Right kidney (tissue), 1 donor: ENCODE measurements at regions not wholly inside any gene's neighbourhood (a gene's known extent, or its start where the extent isn't known, plus 50 kb on each side); places are given as distances from the start of the nearest gene placed in this dataset.
"Not testable (repeated sequence)": the region's sequence is repeated elsewhere in the genome, so short reads cannot be mapped to it uniquely, and the experiment has no call there.

Experiments used
- DNase-seq: peaks from one replicate; pipeline ENCODE4 v3.0.0-alpha.2; 2016

- DNase-seq, result no peak
Observed at GRCh38 chr17:77341069-77341541, 200.3 kb downstream of the SEC14L1 start.

- DNase-seq, result not testable (repeated sequence)
Observed at GRCh38 chr17:77342656-77342990, 201.9 kb downstream of the SEC14L1 start.

- DNase-seq, result no peak
Observed at GRCh38 chr17:77343031-77343800, 202.4 kb downstream of the SEC14L1 start.

- no peak for DNase-seq
Observed at GRCh38 chr17:77344038-77344437, 203.3 kb downstream of the SEC14L1 start.

GRCh38 chr17:77345260-77345910 is 204.6 kb downstream of the SEC14L1 start:
- no peak for DNase-seq

GRCh38 chr17:77346765-77347164 is 206.0 kb downstream of the SEC14L1 start:
- DNase-seq, result no peak

GRCh38 chr17:77347544-77347943 is 206.8 kb downstream of the SEC14L1 start:
- no peak for DNase-seq

GRCh38 chr17:77349976-77350830 is 209.4 kb downstream of the SEC14L1 start:
- no peak for DNase-seq

GRCh38 chr17:77352441-77352840 is 211.7 kb downstream of the SEC14L1 start:
- DNase-seq, result no peak

- no peak for DNase-seq
Observed at GRCh38 chr17:77352996-77353395, 212.2 kb downstream of the SEC14L1 start.

- DNase-seq, result no peak
Observed at GRCh38 chr17:77353684-77354419, 213.1 kb downstream of the SEC14L1 start.

GRCh38 chr17:77354420-77354669 is 213.6 kb downstream of the SEC14L1 start:
- no peak for DNase-seq

GRCh38 chr17:77354670-77355455 is 214.1 kb downstream of the SEC14L1 start:
- DNase-seq, result no peak

- no peak for DNase-seq
Observed at GRCh38 chr17:77356109-77356689, 215.4 kb downstream of the SEC14L1 start.

- DNase-seq, result no peak
Observed at GRCh38 chr17:77356690-77357201, 216.0 kb downstream of the SEC14L1 start.

- DNase-seq, result no peak
Observed at GRCh38 chr17:77358801-77359200, 218.0 kb downstream of the SEC14L1 start.

GRCh38 chr17:77359236-77359635 is 218.5 kb downstream of the SEC14L1 start:
- DNase-seq, result no peak

- DNase-seq, result no peak
Observed at GRCh38 chr17:77361986-77362620, 221.3 kb downstream of the SEC14L1 start.

- DNase-seq, result no peak
Observed at GRCh38 chr17:77363821-77364361, 223.1 kb downstream of the SEC14L1 start.

- no peak for DNase-seq
Observed at GRCh38 chr17:77364381-77364911, 223.7 kb downstream of the SEC14L1 start.
